PC-9 (cell line): ENCODE measurements at regions not wholly inside any gene's neighbourhood (a gene's known extent, or its start where the extent isn't known, plus 50 kb on each side); places are given as distances from the start of the nearest gene placed in this dataset.

Experiments
- EZH2 ChIP-seq: fragments of 200-600 bp; sonication (generic); IDR thresholded peaks from 2 replicates; pipeline ENCODE4 v1.8.0; 2017; ENCODE audit warnings: antibody characterized with exemption, low read depth
- TF ChIP-seq, protein P1 (sequence below): fragments of 200-600 bp; sonication (generic); conservative IDR thresholded peaks from 2 replicates; pipeline ENCODE4 v1.6.1; 2017; ENCODE audit warnings: mixed run types, antibody characterized with exemption, mild to moderate bottlenecking, moderate library complexity

DNA sequence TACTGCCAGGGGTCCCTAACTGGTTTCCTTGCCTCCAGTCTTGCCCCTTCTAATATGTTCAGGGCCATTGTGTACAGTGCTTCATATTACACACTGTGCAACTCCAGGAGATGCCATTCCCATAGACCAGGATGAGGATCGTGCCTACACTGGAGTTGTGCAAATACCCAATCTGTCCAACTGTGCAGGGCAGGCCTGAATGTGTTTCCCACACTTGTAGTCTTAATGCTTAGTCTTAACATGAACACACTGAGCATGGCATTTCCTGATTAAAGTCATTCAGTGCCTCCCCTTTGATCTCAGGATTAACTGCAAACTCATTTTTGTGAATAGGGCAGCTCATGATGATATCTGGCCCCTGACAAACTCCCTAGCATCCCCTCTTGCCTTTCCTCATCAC, 165.5 kb downstream of the TTC8 start:
- TF ChIP-seq, protein P1, sequence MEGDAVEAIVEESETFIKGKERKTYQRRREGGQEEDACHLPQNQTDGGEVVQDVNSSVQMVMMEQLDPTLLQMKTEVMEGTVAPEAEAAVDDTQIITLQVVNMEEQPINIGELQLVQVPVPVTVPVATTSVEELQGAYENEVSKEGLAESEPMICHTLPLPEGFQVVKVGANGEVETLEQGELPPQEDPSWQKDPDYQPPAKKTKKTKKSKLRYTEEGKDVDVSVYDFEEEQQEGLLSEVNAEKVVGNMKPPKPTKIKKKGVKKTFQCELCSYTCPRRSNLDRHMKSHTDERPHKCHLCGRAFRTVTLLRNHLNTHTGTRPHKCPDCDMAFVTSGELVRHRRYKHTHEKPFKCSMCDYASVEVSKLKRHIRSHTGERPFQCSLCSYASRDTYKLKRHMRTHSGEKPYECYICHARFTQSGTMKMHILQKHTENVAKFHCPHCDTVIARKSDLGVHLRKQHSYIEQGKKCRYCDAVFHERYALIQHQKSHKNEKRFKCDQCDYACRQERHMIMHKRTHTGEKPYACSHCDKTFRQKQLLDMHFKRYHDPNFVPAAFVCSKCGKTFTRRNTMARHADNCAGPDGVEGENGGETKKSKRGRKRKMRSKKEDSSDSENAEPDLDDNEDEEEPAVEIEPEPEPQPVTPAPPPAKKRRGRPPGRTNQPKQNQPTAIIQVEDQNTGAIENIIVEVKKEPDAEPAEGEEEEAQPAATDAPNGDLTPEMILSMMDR: no peak
- TF ChIP-seq EZH2: no peak
